ENCODE measurements at regions not wholly inside any gene's neighbourhood (a gene's known extent, or its start where the extent isn't known, plus 50 kb on each side); places are given as distances from the start of the nearest gene placed in this dataset.
"Not testable (repeated sequence)": the region's sequence is repeated elsewhere in the genome, so short reads cannot be mapped to it uniquely, and the experiment has no call there.

DNA sequence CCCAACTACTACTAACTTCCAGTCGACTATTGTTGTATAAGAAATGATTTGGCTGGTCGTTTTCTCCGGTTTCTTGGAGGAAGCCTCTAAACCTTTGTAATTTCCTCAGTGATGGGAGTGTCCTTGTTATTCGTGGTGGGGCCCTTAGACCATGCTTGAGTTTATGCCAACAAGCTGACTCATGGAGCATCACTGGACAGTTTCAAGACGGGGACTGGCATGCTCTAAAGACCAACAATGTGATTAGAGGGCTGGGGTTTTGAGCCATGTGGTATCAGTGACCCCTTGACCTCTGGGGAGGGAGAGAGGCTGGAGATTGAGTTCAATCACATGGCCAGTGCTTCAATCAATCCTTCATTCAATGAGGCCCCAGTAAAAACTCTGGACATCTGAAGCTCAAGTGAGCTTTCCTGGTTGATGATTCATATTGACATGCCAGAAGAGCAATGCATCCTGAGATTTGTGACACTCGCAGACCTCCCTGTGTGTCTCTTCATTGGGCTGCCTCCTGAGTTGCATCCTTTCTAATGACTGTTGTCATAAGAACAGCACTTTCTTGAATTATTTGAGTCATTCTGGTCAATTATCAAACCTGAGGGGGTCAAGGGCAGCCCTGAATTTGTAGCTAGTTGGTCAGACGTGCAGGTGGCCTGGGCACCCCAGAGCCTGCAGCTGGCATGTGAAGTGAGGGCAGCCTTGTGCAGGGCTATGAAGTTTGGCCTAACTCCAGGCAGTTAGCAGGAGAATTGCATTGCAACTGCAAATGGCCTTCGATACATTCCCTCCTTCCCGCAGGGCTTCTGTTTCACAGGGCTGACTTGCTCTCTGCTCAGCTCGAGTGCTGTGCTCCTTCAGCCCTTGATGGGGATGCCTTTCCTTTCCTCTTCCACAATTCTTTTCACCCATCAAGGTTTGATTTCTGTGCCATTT lies 246.5 kb downstream of the FGF9 start:
- H3K9me1 ChIP-seq (ENCODE audit: control insufficient read depth, extremely low read depth, insufficient read depth, low read length): no peaks in the 10 kb centered on the region
- no peaks in the 10 kb centered on the region for H3K36me3 ChIP-seq (ENCODE audit: control insufficient read depth in 2 of 2, extremely low read depth in 1 of 2, insufficient read depth in 2 of 2, low read length in 2 of 2)
- FAIRE-seq (no peak), DNase-seq (ENCODE audit: low read depth, low spot score) (no peak)
- no peak overlapping the region for H2AFZ ChIP-seq (ENCODE audit: control insufficient read depth, low read length)
- H3K27me3 ChIP-seq (ENCODE audit: control insufficient read depth, extremely low read depth, insufficient read depth, low read length): no peaks in the 10 kb centered on the region
- no peaks in the 10 kb centered on the region for H3K4me1 ChIP-seq (ENCODE audit: control insufficient read depth, extremely low read depth, insufficient read depth, low read length)
- no peak overlapping the region for H3K4me3 ChIP-seq (ENCODE audit: control insufficient read depth in 2 of 3, extremely low read depth in 1 of 3, insufficient read depth in 2 of 3, low read depth in 1 of 3, low read length in 3 of 3)
- dilution Hi-C loops (cut with MboI; ENCODE audit: extremely low pct_ligation_motif_present, low sequenced_read_pairs): no loop called here
- no peak overlapping the region for H3K4me2 ChIP-seq (ENCODE audit: control insufficient read depth, extremely low read depth, insufficient read depth, low read depth, low read length)
- H3K9ac ChIP-seq (ENCODE audit: control insufficient read depth, extremely low read depth, insufficient read depth, low read length): no peak overlapping the region
- H3K9me3 ChIP-seq (ENCODE audit: control insufficient read depth, low read depth, low read length): no peaks in the 10 kb centered on the region
- no peak for TF ChIP-seq EZH2 (IDR thresholded peaks at IDR 0.05; ENCODE audit: low read length)
- TF ChIP-seq, protein P1, sequence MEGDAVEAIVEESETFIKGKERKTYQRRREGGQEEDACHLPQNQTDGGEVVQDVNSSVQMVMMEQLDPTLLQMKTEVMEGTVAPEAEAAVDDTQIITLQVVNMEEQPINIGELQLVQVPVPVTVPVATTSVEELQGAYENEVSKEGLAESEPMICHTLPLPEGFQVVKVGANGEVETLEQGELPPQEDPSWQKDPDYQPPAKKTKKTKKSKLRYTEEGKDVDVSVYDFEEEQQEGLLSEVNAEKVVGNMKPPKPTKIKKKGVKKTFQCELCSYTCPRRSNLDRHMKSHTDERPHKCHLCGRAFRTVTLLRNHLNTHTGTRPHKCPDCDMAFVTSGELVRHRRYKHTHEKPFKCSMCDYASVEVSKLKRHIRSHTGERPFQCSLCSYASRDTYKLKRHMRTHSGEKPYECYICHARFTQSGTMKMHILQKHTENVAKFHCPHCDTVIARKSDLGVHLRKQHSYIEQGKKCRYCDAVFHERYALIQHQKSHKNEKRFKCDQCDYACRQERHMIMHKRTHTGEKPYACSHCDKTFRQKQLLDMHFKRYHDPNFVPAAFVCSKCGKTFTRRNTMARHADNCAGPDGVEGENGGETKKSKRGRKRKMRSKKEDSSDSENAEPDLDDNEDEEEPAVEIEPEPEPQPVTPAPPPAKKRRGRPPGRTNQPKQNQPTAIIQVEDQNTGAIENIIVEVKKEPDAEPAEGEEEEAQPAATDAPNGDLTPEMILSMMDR (optimal IDR thresholded peaks at IDR 0.05 in 1 of 3, IDR thresholded peaks at IDR 0.05 in 1 of 3, conservative IDR thresholded peaks at IDR 0.05 in 1 of 3; ENCODE audit: extremely low read depth in 1 of 3, insufficient read depth in 2 of 3, low read length in 3 of 3): no peak
- no peaks in the 10 kb centered on the region for H3K79me2 ChIP-seq (ENCODE audit: control insufficient read depth, insufficient read depth, low read length)
- H3K27ac ChIP-seq (ENCODE audit: control insufficient read depth, insufficient read depth, low read length): no peak overlapping the region
- no peaks in the 10 kb centered on the region for H4K20me1 ChIP-seq (ENCODE audit: control insufficient read depth, extremely low read depth, insufficient read depth, low read length)

DNA sequence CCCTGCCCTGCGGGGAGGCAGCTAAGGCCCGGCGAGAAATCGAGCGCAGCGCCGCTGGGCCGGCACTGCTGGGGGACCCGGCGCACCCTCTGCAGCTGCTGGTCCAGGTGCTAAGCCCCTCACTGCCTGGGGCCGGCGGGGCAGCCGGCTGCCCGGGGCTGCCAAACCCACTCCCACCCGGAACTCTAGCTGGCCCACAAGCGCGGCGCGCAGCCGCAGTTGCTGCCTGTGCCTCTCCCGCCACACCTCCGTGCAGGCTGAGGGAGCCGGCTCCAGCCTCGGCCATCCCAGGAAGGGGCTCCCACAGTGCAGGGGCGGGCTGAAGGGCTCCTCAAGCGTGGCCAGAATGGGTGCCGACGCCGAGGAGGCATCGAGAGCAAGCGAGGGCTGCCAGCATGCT lies 249.9 kb downstream of the FGF9 start:
- dilution Hi-C loops (cut with MboI; ENCODE audit: extremely low pct_ligation_motif_present, low sequenced_read_pairs); H2AFZ ChIP-seq (ENCODE audit: control insufficient read depth, low read length); H3K4me1 ChIP-seq (ENCODE audit: control insufficient read depth, extremely low read depth, insufficient read depth, low read length); DNase-seq (ENCODE audit: low read depth, low spot score); H3K79me2 ChIP-seq (ENCODE audit: control insufficient read depth, insufficient read depth, low read length); H3K9ac ChIP-seq (ENCODE audit: control insufficient read depth, extremely low read depth, insufficient read depth, low read length); FAIRE-seq; H3K9me1 ChIP-seq (ENCODE audit: control insufficient read depth, extremely low read depth, insufficient read depth, low read length); H3K9me3 ChIP-seq (ENCODE audit: control insufficient read depth, low read depth, low read length); H4K20me1 ChIP-seq (ENCODE audit: control insufficient read depth, extremely low read depth, insufficient read depth, low read length); H3K27me3 ChIP-seq (ENCODE audit: control insufficient read depth, extremely low read depth, insufficient read depth, low read length); H3K27ac ChIP-seq (ENCODE audit: control insufficient read depth, insufficient read depth, low read length); H3K4me3 ChIP-seq (ENCODE audit: control insufficient read depth in 2 of 3, extremely low read depth in 1 of 3, insufficient read depth in 2 of 3, low read depth in 1 of 3, low read length in 3 of 3); H3K36me3 ChIP-seq (ENCODE audit: control insufficient read depth in 2 of 2, extremely low read depth in 1 of 2, insufficient read depth in 2 of 2, low read length in 2 of 2); H3K4me2 ChIP-seq (ENCODE audit: control insufficient read depth, extremely low read depth, insufficient read depth, low read depth, low read length): not testable (repeated sequence)

All from keratinocyte (primary cell).